Uterus (tissue), 2 donors: ENCODE measurements at regions not wholly inside any gene's neighbourhood (a gene's known extent, or its start where the extent isn't known, plus 50 kb on each side); places are given as distances from the start of the nearest gene placed in this dataset.

Experiments used
- CTCF ChIP-seq, 4 experiments: fragments of 200-600 bp in 2 of 4; fragments of 450-650 bp in 2 of 4; sonication (generic) in 2 of 4; IDR thresholded peaks; one replicate each; pipeline ENCODE4 v1.5.1; 2016 to 2019; ENCODE audit warnings: antibody characterized with exemption in 4 of 4, mild to moderate bottlenecking in 2 of 4, moderate library complexity in 1 of 4
- POLR2A ChIP-seq, 2 donors: fragments of 450-650 bp; IDR thresholded peaks; one replicate each; pipeline ENCODE4 v1.6.1; 2016; ENCODE audit warnings: antibody characterized with exemption in 2 of 2, mild to moderate bottlenecking in 1 of 2, moderate library complexity in 1 of 2

GRCh38 chr22:26945565-26945964 lies 288.2 kb downstream of the MIAT start:
- no peak for TF ChIP-seq CTCF (IDR thresholded peaks at IDR 0.05)
- no peak for TF ChIP-seq POLR2A (IDR thresholded peaks at IDR 0.05)
